ENCODE measurements at regions not wholly inside any gene's neighbourhood (a gene's known extent, or its start where the extent isn't known, plus 50 kb on each side); places are given as distances from the start of the nearest gene placed in this dataset.

DNA sequence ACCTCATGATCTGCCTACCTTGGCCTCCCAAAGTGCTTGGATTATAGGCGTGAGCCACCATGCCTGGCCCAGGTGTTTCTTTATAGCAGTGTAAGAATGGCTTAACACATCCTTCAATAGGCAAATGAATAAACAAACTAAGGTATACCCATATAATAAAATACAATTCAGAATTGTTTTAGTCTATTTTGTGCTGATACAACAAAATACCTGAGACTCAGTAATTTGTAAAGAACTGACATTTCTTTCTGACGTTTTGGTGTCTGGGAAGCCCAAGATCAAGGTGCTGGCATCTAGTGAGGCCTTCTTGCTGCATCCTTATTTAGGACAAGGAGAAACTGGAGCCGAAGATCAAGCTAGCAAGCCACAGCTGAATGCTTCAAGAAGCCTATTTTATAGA, 1372.1 kb upstream of the DDX18 start:
- TF ChIP-seq, protein P1, sequence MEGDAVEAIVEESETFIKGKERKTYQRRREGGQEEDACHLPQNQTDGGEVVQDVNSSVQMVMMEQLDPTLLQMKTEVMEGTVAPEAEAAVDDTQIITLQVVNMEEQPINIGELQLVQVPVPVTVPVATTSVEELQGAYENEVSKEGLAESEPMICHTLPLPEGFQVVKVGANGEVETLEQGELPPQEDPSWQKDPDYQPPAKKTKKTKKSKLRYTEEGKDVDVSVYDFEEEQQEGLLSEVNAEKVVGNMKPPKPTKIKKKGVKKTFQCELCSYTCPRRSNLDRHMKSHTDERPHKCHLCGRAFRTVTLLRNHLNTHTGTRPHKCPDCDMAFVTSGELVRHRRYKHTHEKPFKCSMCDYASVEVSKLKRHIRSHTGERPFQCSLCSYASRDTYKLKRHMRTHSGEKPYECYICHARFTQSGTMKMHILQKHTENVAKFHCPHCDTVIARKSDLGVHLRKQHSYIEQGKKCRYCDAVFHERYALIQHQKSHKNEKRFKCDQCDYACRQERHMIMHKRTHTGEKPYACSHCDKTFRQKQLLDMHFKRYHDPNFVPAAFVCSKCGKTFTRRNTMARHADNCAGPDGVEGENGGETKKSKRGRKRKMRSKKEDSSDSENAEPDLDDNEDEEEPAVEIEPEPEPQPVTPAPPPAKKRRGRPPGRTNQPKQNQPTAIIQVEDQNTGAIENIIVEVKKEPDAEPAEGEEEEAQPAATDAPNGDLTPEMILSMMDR (IDR thresholded peaks at IDR 0.05; ENCODE audit: borderline replicate concordance, insufficient read depth, low read depth, low read length): no peak
- H3K4me3 ChIP-seq (ENCODE audit: low read depth, low read length): no peak overlapping the region

DNA sequence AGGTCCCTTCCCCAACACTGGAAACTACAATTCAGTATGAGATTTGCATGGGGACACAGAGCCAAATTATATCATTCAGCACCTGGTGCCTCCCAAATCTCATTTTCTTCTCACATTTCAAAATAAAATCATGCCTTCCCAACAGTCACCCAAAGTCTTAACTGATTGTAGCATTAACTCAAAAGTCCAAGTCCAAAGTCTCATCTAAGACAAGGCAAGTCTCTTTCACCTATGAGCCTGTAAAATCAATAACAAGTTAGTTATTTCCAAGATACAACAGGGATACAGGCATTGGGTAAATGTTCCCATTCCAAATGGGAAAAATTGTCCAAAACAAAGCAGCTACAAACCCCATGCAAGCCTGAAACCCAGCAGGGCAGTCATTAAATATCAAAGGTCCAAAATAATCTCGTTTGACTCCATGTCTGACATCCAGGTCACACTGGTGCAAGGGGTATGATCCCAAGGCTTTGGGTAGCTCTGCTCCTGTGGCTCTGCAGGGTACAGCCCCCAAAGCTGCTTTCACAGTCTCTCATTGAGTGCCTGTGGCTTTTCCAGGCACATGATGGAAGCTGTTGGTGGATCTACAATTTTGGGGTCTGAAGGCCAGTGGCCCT, 1370.1 kb upstream of the DDX18 start:
- no peak overlapping the region for H3K4me3 ChIP-seq (ENCODE audit: low read depth, low read length)
- TF ChIP-seq, protein P1 (IDR thresholded peaks at IDR 0.05; ENCODE audit: borderline replicate concordance, insufficient read depth, low read depth, low read length): no peak

DNA sequence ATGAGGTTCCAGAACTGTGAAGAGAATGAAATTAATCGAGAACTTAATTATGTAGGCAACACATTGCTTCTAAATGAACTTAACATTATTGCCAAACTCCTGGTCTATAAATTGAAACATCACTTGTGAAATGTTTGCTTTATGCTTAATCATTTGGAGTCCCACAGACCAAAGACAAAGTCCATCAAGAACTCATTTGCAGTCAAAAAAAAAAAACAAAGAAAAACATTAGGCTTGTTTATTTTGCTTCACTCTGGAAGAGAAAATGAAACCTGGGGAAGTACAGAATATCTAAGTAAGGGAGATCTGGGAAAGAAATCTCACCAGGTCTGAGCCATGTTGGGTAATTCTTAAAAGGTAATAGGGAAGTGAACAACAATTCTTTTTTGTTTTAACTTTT, 1363.5 kb upstream of the DDX18 start:
- no peak overlapping the region for H3K4me3 ChIP-seq (ENCODE audit: low read depth, low read length)
- TF ChIP-seq, protein P1 (IDR thresholded peaks at IDR 0.05; ENCODE audit: borderline replicate concordance, insufficient read depth, low read depth, low read length): no peak

DNA sequence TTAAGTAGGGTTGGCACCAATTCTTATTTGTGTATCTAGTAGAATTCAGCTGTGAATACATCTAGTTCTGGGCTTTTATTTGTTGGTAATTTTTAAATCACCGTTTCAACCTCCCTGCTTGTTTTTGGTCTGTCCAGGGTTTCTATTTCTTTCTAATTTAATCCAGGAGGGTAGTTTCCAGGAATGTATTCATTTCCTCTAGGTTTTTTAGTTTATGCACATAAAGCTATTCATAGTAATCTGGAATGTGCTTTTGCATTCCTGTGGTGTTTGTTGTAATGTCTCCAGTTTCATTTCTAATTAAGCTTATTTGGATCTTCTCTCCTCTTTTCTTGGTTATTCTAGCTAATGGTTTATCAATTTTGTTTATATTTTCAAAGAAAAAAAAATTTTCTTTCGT, 1361.8 kb upstream of the DDX18 start:
- H3K4me3 ChIP-seq (ENCODE audit: low read depth, low read length): no peak overlapping the region
- TF ChIP-seq, protein P1 (IDR thresholded peaks at IDR 0.05; ENCODE audit: borderline replicate concordance, insufficient read depth, low read depth, low read length): no peak

DNA sequence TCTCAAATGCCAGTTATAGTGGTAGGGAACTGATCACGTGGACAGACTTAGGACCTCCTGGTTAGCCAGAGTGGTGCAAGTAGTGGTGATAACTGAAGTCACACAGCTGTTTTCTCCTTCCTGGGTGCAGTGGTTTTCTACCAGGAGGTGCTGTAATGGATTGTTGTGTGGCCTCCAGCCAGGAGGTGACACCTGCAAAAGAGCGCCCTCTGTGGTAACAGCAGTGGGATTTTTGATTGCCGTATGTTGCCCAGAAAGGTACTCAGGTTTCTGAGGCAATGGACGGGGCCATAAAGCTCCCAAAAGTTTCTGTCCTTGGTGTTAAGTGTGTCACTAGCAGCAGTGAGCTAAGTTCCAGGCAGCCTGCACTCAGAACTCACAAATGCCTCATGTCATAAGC, 1358.1 kb upstream of the DDX18 start:
- TF ChIP-seq, protein P1 (IDR thresholded peaks at IDR 0.05; ENCODE audit: borderline replicate concordance, insufficient read depth, low read depth, low read length): no peak
- H3K4me3 ChIP-seq (ENCODE audit: low read depth, low read length): no peak overlapping the region

DNA sequence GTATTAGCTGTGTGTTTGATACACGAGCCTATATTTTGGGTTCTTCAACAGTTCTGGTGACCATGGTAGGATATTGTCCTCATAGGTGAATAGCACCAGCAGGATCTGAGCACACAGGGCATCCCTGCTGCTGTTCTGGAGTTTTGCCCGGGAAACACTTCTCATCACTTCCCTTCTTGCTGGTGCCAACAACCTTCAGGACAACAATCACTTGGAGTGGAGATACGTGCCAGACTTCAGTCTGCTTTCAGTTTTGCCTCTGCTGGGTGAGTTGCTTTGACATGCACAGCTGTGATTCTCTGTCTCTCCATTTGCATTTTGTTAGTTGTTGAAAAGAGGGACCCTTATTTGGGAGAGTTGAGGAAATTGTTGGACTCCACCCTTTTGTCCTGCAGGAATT, 1347.2 kb upstream of the DDX18 start:
- TF ChIP-seq, protein P1 (IDR thresholded peaks at IDR 0.05; ENCODE audit: borderline replicate concordance, insufficient read depth, low read depth, low read length): no peak
- no peak overlapping the region for H3K4me3 ChIP-seq (ENCODE audit: low read depth, low read length)

DNA sequence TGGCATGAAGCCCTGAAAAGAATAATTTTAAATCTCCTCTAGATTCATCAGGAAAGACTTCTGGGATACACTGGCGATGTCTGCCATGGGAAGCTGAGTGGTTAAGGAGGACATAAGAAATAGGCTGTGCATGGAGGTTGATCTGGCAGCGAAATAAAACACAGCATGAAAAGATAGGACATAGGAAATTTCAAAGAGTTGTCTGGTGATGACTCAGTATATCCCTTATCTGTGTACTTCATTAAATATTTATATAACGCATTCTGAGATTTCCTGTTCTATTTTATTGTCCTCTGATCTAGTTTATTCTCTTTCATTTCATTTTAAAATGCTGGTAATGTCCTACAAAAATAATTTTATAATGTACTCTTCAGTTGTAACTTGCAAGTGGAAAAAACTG, 1337.3 kb upstream of the DDX18 start:
- TF ChIP-seq, protein P1 (IDR thresholded peaks at IDR 0.05; ENCODE audit: borderline replicate concordance, insufficient read depth, low read depth, low read length): no peak
- H3K4me3 ChIP-seq (ENCODE audit: low read depth, low read length): no peak overlapping the region
